Middle frontal gyrus (tissue), 1 donor: ENCODE measurements at regions not wholly inside any gene's neighbourhood (a gene's known extent, or its start where the extent isn't known, plus 50 kb on each side); places are given as distances from the start of the nearest gene placed in this dataset.

Experiments used
- DNase-seq: peaks from one replicate; pipeline ENCODE4 v3.0.0-alpha.2; 2015; ENCODE audit warnings: low spot score; ENCODE audit errors: extremely low spot score

- DNase-seq: no peak
These were observed 1027.6 kb downstream of the BCL11B start for GRCh38 chr14:98244162-98244948.

DNA sequence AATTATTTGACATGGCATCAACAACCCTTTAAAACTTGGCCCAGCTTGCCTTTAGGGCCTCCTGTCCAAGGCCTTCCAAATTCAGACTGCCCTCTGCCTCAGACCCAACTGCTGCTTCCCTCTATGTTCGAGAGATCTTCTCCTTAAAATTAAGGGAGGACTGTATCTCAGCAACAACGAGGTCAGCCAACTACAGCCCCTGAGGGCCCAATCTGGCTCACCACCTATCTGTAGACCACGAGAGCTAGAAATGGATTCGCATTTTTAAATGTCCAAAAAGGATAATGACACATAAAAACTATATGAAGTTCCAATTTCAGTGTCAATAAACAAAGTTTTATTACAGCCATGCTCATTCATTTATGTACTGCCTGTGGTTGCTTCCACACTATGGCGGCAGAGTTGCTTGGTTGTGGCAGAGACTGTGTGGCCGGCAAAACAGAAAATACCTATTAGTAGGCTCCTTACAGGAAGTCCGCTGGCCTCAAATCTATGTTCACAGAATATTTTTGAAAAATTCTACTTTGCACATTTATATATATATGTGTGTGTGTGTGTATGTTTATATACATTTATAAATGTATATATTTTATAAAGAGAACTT lies 1026.9 kb downstream of the BCL11B start:
- no peak for DNase-seq

GRCh38 chr14:98249057-98249456 lies 1022.9 kb downstream of the BCL11B start:
- no peak for DNase-seq

DNA sequence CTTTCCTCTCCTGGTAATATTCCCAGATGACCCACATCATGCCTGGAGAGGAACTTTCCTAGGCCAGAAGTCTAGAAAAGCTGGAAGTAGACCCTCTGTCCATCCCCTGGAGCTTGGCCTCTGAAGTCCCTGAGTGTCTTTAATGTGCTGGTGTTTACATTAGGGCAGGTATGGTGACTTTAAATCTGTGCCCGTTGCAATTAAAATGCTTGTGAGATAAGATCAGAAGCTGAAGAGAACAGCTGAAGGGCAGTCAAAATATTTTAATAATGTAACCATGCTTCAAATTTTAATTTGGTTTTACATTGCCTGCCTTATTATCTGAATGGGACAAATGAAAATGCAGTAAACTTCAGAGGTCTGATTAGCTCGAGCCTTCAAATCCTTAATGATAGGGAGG lies 1022.5 kb downstream of the BCL11B start:
- no peak for DNase-seq

DNA sequence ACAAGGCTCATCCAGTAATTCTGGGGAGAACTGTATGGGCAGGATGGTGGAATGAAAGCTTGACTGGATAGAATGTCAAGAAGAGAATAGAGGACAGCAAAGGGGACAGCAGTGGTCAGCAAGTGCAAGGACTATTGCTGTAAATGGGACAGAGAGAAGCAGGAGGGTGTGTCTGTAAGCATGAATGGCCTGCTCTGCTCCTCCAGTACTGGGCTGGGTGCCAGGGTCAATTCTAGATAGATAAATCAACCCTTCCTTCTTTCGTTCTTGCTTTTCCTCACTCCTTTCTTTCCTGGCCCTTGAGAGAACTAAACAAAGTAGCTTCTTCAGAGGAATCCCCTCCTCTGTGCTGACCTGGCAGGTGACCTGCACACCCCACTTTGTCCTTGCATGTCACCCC lies 1019.2 kb downstream of the BCL11B start:
- no peak for DNase-seq

DNA sequence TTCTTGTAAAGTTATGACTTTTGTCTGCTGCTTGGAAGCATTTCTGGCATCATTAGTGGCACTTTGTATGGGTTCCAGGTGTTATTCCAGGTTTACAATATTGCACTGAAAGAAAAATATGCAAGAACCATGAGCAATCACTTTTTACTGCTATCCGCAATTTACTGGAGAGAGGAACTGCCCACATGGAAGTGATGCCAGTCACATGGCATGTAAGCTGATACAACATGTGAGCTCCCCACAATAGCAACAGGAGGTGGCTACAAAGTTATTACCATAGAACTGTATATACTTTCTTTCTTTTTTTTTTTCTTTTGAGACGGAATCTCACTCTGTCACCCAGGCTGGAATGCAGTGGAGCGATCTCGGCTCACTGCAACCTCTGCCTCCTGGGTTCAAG lies 1012.1 kb downstream of the BCL11B start:
- no peak for DNase-seq

DNA sequence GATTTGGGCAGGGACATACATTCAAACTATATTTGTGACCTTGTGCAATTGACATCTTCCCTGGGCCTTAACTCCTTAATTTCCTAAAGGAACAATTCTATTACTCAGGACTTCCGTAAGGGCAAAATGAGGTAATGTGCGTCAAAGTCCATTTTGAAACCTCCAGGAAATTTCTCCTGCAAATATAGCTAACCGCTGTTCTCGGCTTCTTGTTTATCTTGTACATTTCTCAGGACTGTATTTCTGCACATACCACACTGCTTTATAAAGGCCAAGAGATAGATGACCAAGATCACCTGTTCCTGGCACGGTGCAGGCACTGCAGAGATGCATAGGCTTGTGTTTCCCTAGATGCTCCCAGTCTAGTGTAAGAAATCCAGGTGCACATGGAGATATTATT lies 1009.4 kb downstream of the BCL11B start:
- DNase-seq: no peak

DNA sequence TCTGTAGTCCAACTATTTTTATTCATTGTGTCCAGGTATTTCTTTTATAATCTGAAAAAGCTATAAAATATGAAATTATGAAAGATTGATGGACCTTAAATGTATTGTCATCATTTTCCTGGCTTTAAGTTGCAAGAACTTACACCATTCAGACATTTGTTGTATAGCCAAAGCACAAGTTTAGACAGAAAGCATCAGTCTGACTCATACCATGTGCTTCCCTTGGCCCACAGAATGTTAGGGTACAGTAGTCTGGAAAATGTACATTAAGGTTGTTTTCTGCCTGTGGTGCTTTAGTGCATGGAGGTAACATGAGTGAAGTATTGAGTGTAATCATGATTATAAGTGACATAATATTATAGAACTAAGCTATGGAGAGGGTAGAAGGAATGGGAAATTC lies 1002.5 kb downstream of the BCL11B start:
- DNase-seq: no peak

- no peak for DNase-seq
These were observed 1001.8 kb downstream of the BCL11B start for GRCh38 chr14:98270201-98270600.

GRCh38 chr14:98274596-98274995 lies 997.4 kb downstream of the BCL11B start:
- no peak for DNase-seq

- DNase-seq: no peak
These were observed 993.2 kb downstream of the BCL11B start for GRCh38 chr14:98278800-98279199.

DNA sequence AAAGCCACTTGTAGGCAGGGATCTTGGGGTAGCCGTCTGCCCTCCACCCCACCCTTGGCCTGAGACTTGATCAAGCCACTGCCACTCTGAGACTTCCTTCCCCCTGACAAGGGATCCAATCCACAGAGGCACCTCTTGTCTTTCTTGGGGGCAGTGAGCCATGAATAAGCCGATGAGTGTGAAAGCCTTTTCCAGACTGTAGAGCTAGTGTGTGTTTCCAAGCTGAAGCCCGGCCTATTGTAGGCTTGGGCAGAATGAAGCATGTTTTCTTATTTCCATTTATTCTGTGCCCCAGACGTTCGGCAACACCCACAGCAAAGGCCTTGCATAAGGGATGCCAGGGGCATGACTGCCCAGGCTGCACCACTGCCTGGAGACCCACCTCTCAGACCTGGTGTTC lies 991.6 kb downstream of the BCL11B start:
- DNase-seq: no peak

DNA sequence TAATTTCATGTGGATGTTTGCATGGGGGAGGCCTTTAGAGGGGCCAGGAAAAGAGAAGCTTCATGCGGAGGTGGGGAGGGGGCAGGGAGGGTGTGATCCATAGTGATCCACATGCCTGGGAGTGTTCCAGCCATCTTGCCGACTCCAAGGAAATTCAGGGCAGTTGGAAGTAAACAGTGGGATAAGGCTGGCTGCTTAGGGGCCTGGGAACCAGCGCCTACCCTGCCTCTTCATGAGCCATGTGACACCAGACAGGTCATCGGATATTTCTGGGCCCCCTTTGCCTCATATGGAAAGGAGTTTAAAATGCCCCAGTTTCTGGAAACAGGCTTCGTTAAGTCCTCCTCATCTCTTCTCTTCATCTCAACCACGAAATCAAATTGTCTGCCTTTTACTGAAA lies 983.2 kb downstream of the BCL11B start:
- DNase-seq: no peak

- no peak for DNase-seq
These were observed 981.4 kb downstream of the BCL11B start for GRCh38 chr14:98290596-98290995.

GRCh38 chr14:98292191-98292590 lies 979.8 kb downstream of the BCL11B start:
- no peak for DNase-seq

GRCh38 chr14:98293576-98293975 lies 978.4 kb downstream of the BCL11B start:
- DNase-seq: no peak

- no peak for DNase-seq
These were observed 975.1 kb downstream of the BCL11B start for GRCh38 chr14:98296895-98297294.

GRCh38 chr14:98297567-98297966 lies 974.4 kb downstream of the BCL11B start:
- DNase-seq: no peak

- no peak for DNase-seq
These were observed 973.3 kb downstream of the BCL11B start for GRCh38 chr14:98298481-98299244.

DNA sequence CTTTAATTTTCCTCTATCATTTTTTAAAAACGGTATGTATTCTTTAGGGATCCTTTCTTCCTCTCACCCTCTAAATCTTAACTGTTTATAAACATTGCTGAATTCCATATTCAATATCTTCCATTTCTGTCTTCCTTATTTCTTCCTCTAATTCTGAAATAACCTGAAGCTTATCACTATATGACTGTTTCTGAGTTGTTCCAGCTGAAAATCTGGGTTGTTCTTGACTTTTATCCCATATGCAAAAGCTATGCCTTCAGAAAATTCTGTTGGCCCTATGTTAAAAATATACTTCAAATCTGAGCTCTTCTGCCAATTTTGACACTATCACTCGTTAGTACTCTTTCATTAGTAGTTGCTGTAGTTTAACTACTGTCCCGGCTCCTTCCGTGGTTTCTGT lies 970.3 kb downstream of the BCL11B start:
- DNase-seq: no peak

- no peak for DNase-seq
These were observed 967.4 kb downstream of the BCL11B start for GRCh38 chr14:98304574-98304973.

- no peak for DNase-seq
These were observed 962.4 kb downstream of the BCL11B start for GRCh38 chr14:98309591-98309990.
